Activated naive CD8-positive, alpha-beta T cell (primary cell): ENCODE measurements at regions not wholly inside any gene's neighbourhood (a gene's known extent, or its start where the extent isn't known, plus 50 kb on each side); places are given as distances from the start of the nearest gene placed in this dataset.
"Not testable (repeated sequence)": the region's sequence is repeated elsewhere in the genome, so short reads cannot be mapped to it uniquely, and the experiment has no call there.

Experiments used
- H3K27ac Mint-ChIP-seq: one replicate; pipeline ENCODE4 v1.8.0; 2021; ENCODE audit warnings: mixed read lengths
- H3K27me3 Mint-ChIP-seq: one replicate; pipeline ENCODE4 v1.8.0; 2021; ENCODE audit warnings: mixed read lengths
- H3K36me3 Mint-ChIP-seq: one replicate; pipeline ENCODE4 v1.8.0; 2021; ENCODE audit warnings: mixed read lengths
- H3K4me1 Mint-ChIP-seq: one replicate; pipeline ENCODE4 v1.8.0; 2021; ENCODE audit warnings: low read depth, mixed read lengths
- H3K4me3 Mint-ChIP-seq: one replicate; pipeline ENCODE4 v1.8.0; 2021; ENCODE audit warnings: mild to moderate bottlenecking, mixed read lengths
- H3K9me3 Mint-ChIP-seq: one replicate; pipeline ENCODE4 v1.8.0; 2021; ENCODE audit warnings: low read depth, mixed read lengths

GRCh38 chr12:90501412-90501811 lies 453.6 kb downstream of the CCER1 start:
- Mint-ChIP-seq H3K9me3 (no peaks in the 10 kb centered on the region), H3K4me1 (no peaks in the 10 kb centered on the region), H3K36me3 (no peaks in the 10 kb centered on the region), H3K27ac (no peak overlapping the region), H3K4me3 (no peak overlapping the region), H3K27me3 (no peaks in the 10 kb centered on the region)

- no peaks in the 10 kb centered on the region for H3K27me3 Mint-ChIP-seq
- H3K27ac Mint-ChIP-seq: no peak overlapping the region
- H3K4me1 Mint-ChIP-seq: no peaks in the 10 kb centered on the region
- no peaks in the 10 kb centered on the region for H3K36me3 Mint-ChIP-seq
- H3K4me3 Mint-ChIP-seq: no peak overlapping the region
- H3K9me3 Mint-ChIP-seq: no peaks in the 10 kb centered on the region
These were observed 455.2 kb downstream of the CCER1 start for GRCh38 chr12:90499795-90500194.

DNA sequence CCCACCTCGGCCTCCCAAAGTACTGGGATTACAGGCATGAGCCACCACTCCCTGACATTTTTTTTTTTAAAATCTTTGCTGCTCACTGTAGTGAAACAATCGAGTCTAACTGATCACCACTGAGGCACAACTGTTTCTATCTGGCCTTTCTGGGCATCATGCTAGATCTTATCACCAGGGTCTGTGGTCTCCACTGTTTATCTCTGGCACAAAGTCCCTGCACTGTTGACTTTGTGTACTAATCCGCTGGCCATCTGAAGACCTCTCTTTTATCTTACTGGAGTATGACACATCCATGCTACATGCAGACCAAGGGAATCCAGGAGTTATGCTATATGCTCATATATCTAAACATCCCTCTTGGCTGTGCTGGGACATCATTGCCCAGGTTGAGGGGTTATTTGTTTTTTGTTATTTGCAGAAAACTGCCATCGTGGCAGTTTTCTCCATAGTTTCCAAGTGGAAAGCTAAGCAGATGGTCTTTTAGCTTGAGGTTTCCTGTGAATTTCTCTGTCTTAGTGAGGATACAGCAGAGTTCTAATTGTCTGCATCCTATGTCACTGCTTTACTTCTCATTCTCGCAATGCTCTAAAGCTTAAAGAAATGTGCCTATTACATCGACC lies 456.9 kb downstream of the CCER1 start:
- no peaks in the 10 kb centered on the region for H3K36me3 Mint-ChIP-seq
- H3K27me3 Mint-ChIP-seq: no peaks in the 10 kb centered on the region
- no peaks in the 10 kb centered on the region for H3K4me1 Mint-ChIP-seq
- H3K9me3 Mint-ChIP-seq: no peaks in the 10 kb centered on the region
- no peak overlapping the region for H3K4me3 Mint-ChIP-seq
- H3K27ac Mint-ChIP-seq: no peak overlapping the region

- Mint-ChIP-seq H3K4me1 (no peaks in the 10 kb centered on the region), H3K27me3 (no peaks in the 10 kb centered on the region), H3K36me3 (no peaks in the 10 kb centered on the region), H3K27ac (no peak overlapping the region), H3K9me3 (no peaks in the 10 kb centered on the region), H3K4me3 (no peak overlapping the region)
These were observed 464.6 kb downstream of the CCER1 start for GRCh38 chr12:90490355-90490754.

DNA sequence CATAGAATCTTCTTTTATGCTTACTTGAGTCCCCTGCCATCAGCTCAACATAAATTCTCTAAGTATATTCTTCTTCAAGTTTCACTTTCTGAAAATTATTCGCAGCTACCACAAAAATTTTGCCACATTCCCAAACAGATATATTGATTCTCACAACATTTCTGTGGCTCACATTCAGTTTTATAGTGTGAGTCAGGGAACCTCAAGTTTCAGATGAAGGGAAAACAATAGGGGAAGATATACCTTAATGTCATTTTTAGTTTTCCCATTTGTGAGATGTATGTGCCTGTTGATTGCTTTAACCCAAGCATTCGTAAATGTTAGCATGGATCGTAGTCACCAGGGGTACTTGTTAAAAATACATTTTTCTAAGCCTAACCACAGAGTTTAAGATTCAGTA lies 465.8 kb downstream of the CCER1 start:
- no peaks in the 10 kb centered on the region for H3K4me1 Mint-ChIP-seq
- H3K4me3 Mint-ChIP-seq: no peak overlapping the region
- H3K36me3 Mint-ChIP-seq: no peaks in the 10 kb centered on the region
- H3K27me3 Mint-ChIP-seq: no peaks in the 10 kb centered on the region
- H3K27ac Mint-ChIP-seq: no peak overlapping the region
- H3K9me3 Mint-ChIP-seq: no peaks in the 10 kb centered on the region

GRCh38 chr12:90485560-90485959 lies 469.4 kb downstream of the CCER1 start:
- no peaks in the 10 kb centered on the region for H3K9me3 Mint-ChIP-seq
- H3K36me3 Mint-ChIP-seq: no peaks in the 10 kb centered on the region
- no peak overlapping the region for H3K27ac Mint-ChIP-seq
- no peak overlapping the region for H3K4me3 Mint-ChIP-seq
- no peaks in the 10 kb centered on the region for H3K4me1 Mint-ChIP-seq
- H3K27me3 Mint-ChIP-seq: no peaks in the 10 kb centered on the region

- H3K36me3 Mint-ChIP-seq: no peaks in the 10 kb centered on the region
- H3K27me3 Mint-ChIP-seq: no peaks in the 10 kb centered on the region
- no peaks in the 10 kb centered on the region for H3K4me1 Mint-ChIP-seq
- no peak overlapping the region for H3K4me3 Mint-ChIP-seq
- no peak overlapping the region for H3K27ac Mint-ChIP-seq
- H3K9me3 Mint-ChIP-seq: no peaks in the 10 kb centered on the region
These were observed 470.9 kb downstream of the CCER1 start for GRCh38 chr12:90484094-90484493.

DNA sequence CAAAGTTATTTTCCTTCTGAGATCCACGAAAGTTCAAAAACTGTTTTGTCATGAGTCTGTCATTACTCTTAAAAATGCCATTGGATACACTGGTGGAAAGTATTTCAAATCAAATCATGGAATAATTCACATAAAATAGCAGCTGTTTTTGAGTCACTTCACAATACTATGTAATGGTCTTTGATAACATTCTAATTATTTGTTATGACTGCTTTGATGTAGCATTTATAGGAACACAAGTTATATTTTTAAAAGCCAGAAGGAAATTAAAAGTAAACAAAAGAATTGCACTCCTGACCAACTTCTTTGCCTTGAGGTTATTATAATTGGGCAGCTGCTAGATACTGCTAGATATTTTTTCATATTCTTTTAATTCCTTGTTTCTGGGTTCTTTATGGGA lies 473.2 kb downstream of the CCER1 start:
- no peaks in the 10 kb centered on the region for H3K4me1 Mint-ChIP-seq
- no peaks in the 10 kb centered on the region for H3K27me3 Mint-ChIP-seq
- no peaks in the 10 kb centered on the region for H3K36me3 Mint-ChIP-seq
- H3K27ac Mint-ChIP-seq: no peak overlapping the region
- no peak overlapping the region for H3K4me3 Mint-ChIP-seq
- no peaks in the 10 kb centered on the region for H3K9me3 Mint-ChIP-seq

DNA sequence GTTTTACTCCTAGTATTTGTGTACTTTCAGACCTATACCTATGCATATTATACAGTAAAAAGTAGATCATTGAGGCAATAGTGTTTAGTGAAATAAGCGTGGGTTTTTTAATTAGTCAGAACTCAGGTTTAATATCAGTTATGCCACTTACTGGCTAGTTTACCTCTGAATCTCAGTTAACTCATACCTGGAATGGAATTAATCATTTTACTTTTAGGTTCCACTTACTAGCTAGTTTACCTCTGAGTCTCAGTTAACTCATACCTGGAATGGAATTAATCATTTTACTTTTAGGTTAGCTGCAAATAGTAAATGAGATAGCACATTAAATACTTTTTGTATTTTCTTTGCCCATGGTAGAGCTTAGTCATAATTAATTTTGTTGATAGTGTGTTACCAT lies 475.7 kb downstream of the CCER1 start:
- Mint-ChIP-seq H3K27me3 (no peaks in the 10 kb centered on the region), H3K36me3 (no peaks in the 10 kb centered on the region), H3K4me1 (no peaks in the 10 kb centered on the region), H3K9me3 (no peaks in the 10 kb centered on the region), H3K27ac (no peak overlapping the region), H3K4me3 (no peak overlapping the region)

DNA sequence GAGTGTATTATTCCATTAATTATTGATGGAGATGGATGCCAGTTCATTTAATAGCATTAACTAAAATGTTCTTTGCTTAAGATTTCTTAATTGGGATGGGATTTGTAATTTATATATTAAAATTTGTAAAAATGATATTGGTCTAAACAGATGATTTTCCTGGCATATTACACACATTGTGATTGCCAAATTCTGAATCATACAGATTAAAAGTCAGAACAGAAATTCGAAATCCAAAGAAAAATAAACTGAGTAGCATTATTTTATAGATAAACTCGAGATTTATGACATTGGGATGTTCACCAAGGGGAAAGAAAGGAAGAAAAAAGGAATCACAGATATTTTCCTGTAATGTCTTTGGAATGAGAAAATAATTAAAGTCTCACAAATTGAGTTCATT lies 481.1 kb downstream of the CCER1 start:
- H3K4me1 Mint-ChIP-seq: no peaks in the 10 kb centered on the region
- H3K9me3 Mint-ChIP-seq: peaks cover 2% of the 10 kb centered on the region
- no peaks in the 10 kb centered on the region for H3K36me3 Mint-ChIP-seq
- H3K27me3 Mint-ChIP-seq: no peaks in the 10 kb centered on the region
- no peak overlapping the region for H3K4me3 Mint-ChIP-seq
- no peak overlapping the region for H3K27ac Mint-ChIP-seq

DNA sequence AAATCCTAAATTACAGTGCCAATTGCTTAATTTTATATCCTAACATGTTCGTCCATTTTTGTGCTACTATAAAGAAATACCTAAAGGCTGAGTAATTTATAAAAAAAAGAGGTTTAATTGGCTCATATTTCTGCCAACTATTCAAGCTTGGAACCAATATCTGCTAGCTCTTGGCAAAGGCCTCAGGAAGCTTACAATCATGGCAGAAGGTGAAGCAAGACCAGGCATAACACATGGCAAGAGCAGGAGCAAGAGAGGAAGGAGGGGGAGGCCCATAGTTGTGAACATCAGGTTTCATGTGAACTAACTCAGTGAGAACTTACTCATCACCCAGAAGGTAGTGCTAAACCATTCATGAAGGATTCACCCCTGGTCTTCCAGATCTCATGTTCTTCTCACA lies 494.3 kb downstream of the CCER1 start:
- H3K36me3 Mint-ChIP-seq: no peaks in the 10 kb centered on the region
- H3K27ac Mint-ChIP-seq: no peak overlapping the region
- H3K27me3 Mint-ChIP-seq: no peaks in the 10 kb centered on the region
- no peak overlapping the region for H3K4me3 Mint-ChIP-seq
- H3K4me1 Mint-ChIP-seq: no peaks in the 10 kb centered on the region
- peaks cover 3% of the 10 kb centered on the region for H3K9me3 Mint-ChIP-seq

GRCh38 chr12:90456248-90456647 lies 498.7 kb downstream of the CCER1 start:
- Mint-ChIP-seq H3K4me1 (no peaks in the 10 kb centered on the region), H3K27ac (no peak overlapping the region), H3K4me3 (no peak overlapping the region), H3K36me3 (no peaks in the 10 kb centered on the region), H3K27me3 (no peaks in the 10 kb centered on the region), H3K9me3 (peaks cover 3% of the 10 kb centered on the region)

DNA sequence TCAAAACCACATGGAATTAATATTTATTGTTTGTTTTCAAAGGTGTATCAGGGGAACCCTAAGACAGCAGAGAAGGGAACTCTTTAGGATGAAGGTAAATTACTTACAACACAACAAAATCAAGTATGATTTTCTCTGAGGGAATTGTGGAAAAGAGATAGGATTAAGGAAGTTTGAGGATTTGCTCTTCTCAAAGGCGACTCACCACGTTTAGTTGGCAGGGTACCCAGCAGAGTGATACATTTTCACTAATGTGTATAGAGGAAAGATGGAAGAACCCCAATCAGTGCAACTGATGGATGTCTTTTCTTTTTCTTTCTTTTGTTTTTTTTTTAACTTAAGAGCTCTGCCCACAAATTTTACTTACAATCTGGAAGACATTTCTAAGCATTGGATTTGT lies 499.2 kb downstream of the CCER1 start:
- Mint-ChIP-seq H3K36me3 (no peaks in the 10 kb centered on the region), H3K27me3 (no peaks in the 10 kb centered on the region), H3K4me3 (no peak overlapping the region), H3K9me3 (peaks cover 6% of the 10 kb centered on the region), H3K4me1 (no peaks in the 10 kb centered on the region), H3K27ac (no peak overlapping the region)

DNA sequence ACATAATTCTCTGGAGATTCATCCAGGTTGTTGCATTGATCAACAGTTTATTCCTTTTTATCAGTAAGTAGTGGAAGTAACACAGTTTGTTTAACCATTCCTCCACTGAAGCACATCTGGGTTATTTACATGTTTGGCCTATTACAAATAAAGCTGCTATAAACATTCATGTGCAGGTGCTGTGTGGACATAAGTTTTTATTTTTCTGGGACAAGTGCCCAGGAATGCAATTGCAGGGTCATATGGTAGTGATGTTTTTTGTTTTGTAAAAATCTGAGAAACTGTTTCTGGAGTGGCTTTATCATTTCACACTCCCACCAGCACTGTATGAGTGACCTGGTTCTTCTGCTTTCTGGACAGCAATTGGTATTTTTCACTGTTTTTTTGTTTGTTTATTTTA lies 505.4 kb downstream of the CCER1 start:
- Mint-ChIP-seq H3K4me1 (no peaks in the 10 kb centered on the region), H3K27ac (no peak overlapping the region), H3K27me3 (no peaks in the 10 kb centered on the region), H3K4me3 (no peak overlapping the region), H3K9me3 (peaks cover 3% of the 10 kb centered on the region), H3K36me3 (no peaks in the 10 kb centered on the region)

DNA sequence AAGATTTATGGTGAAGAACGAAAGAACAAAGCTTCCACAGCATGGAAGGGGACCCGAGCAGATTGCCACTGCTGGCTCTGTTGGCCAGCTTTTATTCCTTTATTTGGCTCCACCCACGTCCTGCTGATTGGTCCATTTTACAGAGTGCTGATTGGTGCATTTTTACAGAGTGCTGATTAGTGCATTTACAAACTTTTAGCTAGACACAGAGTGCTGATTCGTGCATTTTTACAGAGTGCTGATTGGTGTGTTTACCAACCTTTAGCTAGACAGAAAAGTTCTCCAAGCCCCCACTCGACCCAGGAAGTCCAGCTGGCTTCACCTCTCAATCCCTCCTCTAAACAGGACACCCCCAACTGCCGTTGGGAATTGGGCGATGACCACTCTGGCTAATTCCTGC lies 511.5 kb downstream of the CCER1 start:
- H3K27ac Mint-ChIP-seq, H3K4me1 Mint-ChIP-seq, H3K4me3 Mint-ChIP-seq, H3K9me3 Mint-ChIP-seq, H3K27me3 Mint-ChIP-seq, H3K36me3 Mint-ChIP-seq: not testable (repeated sequence)

DNA sequence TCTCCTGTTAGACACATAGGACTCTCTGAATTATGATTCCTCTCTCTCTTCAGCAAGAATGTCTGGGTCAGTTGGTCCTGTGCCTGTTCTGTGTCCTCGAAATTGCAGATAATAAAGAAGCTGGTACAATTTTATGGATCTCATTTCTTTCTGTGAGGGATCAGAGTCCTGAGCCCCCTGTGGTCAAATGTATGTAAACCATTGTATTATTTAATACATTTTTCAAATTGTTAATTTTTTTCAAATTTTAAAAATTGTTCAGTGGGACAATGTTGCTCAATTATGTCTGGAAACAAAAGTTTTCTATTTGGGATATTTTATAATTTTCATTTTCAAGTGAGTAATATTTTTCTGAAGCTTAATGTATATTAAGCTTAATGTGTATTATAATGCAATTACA lies 513.5 kb downstream of the CCER1 start:
- no peak overlapping the region for H3K27ac Mint-ChIP-seq
- H3K4me1 Mint-ChIP-seq: no peaks in the 10 kb centered on the region
- no peaks in the 10 kb centered on the region for H3K9me3 Mint-ChIP-seq
- H3K27me3 Mint-ChIP-seq: no peaks in the 10 kb centered on the region
- H3K4me3 Mint-ChIP-seq: no peak overlapping the region
- H3K36me3 Mint-ChIP-seq: no peaks in the 10 kb centered on the region
